HG03045 (cell line): ENCODE measurements at regions not wholly inside any gene's neighbourhood (a gene's known extent, or its start where the extent isn't known, plus 50 kb on each side); places are given as distances from the start of the nearest gene placed in this dataset.

ENCODE experiments used
- ATAC-seq: cut with Tn5 transposase; IDR thresholded peaks from one replicate; pipeline ENCODE4 v1.9.1; 2021; ENCODE audit warnings: mild to moderate bottlenecking, moderate library complexity; ENCODE audit not compliant: unreplicated experiment

DNA sequence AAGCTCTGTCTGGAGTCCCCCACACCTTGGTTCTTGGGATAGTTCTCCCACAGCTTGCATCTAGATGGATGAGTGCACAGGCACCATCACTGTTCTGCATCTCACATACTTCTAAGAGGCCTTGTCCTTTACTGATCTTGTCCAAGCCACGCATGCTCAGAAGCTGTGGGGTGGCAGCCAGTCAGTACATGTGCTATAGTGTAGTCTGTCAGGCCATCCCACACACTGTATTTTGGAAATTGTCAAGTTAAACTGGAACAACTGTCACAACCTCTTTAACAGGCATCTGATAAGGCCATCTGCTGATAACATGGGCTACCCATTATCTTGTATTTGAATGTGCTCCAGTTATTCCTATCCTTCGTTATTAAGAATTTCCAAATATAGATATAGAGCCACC lies 296.5 kb upstream of the AZI2 start:
- ATAC-seq = no peak

DNA sequence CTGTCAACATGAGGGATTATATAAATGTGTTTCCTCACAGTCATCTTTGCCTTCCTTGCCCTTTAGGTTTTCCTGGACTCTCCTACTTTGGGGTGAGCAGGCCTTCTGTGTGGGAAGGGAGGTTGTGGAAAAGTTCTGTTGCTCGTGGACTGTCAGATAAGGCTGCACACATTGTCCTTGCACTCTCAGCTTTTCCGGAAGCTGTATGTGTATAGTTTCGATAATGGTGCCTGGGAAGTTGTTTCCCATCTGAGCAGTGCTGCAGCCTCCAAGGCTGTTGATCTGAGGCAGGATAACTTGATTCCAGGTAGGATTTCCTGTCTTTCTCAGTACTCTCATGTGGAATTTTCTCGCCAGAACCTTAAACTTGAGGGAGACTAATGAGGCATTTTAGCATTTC lies 297.8 kb upstream of the AZI2 start:
- no peak for ATAC-seq

DNA sequence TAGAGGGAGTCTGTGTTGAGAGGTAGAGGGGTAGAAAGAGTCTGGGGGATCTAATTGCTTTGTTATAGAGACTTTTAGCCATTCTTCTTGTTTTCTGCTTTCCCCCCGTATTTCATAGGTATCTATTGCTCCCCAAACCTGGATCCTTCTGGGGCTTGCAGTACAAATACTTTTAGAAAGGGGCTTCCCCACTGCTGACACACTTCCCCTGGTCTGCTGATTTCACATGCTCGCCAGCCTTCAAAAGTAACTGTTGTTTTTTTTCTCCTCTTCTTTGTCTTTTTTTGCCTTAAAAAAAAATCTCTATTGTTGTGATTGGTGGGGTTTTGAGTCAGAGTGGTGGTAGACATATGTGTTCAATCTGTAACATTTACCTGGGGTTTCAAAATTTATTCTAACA lies 300.6 kb upstream of the AZI2 start:
- ATAC-seq = no peak

DNA sequence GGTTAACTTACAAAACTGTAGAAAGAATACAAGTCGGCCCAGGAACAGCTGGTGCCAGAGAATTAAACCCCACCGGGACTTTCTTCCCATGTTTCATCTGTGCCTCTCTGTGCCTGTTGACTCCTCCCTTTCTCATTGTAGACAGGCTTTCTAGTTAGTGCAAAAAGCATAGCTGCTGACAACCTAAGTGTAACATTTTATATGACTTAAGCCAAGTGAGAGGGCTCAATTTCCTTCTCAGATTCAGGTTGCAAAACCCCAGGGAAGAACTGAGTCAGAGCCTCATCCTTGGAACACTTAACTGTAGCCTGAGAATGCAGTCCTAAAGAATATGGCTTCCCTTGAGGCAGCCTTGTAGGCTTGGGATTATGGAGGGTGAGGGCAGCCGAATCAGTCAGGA lies 302.5 kb upstream of the AZI2 start:
- ATAC-seq = no peak

DNA sequence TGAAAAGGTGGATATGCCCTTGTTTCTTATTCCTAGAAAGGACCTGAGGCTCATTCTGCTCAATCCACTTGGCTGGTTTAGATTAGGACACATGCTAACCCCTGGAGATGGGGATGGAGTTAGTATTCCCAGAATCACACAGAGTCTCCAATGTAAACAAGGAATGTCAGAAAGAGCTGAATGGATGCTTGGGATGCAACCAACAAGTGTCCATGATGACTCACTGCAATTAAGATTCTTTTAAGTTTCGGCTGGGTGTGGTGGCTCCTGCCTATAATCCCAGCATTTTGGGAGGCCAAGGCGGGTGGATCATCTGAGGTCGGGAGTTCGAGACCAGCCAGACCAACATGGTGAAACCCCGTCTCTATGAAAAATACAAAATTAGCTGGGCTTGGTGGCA lies 315.5 kb upstream of the AZI2 start:
- ATAC-seq = no peak

DNA sequence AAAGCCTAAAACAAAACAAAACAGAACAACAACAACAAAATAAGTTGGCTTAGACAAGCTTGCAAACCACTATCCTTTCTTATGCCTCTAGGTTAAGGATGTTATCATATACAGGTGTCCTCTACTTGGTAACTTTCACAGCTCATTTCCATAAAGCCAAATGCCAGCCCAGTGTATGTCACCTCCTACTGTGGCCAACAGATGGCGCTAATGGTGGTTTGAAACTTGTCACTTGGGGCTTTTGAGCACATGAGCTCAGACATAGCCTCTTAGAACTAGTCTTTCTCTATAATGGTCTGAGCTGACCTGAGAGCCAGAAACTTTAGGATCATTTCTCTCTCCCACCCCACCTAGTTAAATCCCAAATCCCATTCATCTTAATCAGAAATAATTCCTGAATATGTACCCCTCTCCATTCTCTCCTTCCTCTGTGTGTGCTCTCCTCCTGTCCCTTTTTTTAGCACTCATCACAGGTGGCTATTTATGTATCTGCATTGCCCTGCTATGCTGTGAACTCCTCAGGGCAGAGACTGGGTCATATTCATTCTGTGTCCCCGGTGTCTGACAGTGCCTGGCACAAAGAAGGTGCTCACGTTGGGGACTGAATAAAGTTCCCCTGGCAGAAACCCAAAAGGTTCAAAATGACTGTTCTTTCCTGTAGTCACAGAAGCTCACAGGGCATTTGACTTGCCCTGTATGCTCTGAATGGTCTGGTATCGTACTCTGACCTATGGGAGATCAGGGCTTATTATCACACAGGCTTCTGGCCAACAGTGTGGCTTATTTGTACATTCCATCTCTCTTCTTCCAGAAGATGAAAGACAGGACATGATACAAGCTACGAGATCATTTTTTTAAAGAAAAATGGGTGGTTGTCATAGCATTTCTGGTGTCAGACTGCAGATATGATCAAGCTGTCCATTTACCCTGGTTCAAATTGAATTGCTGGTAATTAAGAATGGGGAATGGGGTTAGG lies 319.3 kb upstream of the AZI2 start:
- ATAC-seq = peak; percentile 92

DNA sequence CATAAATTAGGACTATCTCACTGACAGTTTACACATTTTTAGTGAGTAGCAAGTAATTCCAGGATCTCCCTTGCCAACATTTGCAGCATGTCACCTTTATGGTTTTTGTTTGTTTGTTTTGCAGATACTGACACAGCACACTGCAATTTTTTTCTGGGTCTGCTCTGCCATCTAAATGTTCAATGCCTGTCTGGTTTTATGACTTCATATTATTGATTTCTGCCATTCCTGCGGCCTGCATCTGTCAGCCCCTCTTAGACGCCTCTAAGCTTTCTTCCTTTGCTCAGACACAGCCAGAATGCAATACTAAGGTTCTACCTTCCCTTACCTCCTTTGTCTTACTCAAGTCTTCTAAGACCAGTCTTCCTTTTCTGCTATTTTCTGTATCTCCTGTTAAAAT lies 321.2 kb upstream of the AZI2 start:
- no peak for ATAC-seq

DNA sequence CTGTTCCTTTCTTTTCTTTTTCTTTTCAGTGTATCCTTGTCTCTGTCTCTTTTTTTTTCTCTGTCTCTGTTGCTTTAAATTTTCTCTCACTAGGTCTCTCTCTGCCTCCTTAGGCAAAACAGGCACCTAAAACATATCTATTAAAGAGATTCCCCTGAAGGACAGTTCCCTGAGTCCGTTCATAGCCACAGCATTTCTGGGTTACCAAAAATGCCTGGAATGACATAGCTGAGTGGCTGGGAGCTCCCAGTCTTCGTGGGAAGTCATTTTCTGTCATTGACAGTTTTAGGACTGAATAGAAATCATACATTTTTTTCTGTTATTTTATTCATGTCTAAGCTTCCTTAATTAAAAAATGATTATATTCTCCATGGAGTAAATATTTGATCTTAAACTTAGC lies 323.8 kb upstream of the AZI2 start:
- no peak for ATAC-seq

DNA sequence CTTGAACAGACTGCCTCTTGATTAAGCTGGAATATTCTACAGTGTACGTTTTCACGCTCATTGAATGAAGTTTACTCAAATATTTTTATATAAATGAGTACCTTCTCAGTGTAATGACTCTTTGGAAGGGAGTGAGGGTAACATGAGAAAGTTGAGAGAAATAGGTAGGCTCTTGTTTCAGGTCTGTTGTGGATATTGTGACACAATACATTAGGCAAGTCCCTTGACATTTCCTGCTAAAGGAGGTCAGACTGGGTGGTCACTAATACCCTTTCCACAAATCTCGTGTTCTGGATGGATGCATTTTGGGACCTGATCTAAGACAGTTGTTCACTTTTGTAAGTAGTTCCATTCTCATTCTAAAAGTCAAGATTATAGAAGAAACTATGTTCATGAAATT lies 324.8 kb upstream of the AZI2 start:
- ATAC-seq = no peak

DNA sequence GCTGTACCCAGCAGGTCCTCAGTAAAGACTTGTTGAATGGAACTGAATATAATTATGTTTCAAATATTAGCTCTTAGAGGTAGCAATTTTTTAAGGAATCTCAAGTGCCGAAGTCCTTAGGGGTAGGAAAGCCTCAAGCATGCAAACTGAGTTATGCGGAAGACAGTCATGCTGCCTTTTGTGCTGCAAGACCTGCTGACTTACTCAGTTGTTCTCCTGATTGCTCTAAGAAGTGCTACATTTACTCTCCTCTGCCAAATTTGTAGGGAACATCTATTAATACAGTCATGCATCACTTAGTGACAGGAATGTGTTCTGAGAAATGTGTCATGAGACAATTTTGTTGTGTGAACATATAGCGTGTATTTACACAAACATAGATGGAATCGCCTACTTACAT lies 325.6 kb upstream of the AZI2 start:
- no peak for ATAC-seq

DNA sequence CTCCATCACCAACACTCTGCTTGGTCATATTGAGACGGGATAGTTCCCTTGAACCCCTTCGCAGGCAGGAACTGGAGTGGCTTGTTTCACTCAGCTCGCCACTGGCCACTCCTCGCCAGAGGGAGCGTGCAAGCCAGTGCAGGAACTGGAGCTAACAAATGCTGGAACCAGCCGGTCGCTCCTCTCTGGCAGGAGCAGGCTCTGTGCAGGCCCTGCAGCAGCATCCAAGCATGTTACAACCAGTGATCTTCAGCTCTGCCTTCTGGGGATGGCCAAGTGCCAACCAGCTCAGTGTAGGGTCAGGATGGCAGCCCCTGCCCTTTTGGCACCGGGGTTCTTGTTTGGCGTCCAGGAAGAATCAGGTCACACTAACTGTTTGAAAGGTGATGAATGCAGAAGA lies 329.0 kb upstream of the AZI2 start:
- no peak for ATAC-seq

DNA sequence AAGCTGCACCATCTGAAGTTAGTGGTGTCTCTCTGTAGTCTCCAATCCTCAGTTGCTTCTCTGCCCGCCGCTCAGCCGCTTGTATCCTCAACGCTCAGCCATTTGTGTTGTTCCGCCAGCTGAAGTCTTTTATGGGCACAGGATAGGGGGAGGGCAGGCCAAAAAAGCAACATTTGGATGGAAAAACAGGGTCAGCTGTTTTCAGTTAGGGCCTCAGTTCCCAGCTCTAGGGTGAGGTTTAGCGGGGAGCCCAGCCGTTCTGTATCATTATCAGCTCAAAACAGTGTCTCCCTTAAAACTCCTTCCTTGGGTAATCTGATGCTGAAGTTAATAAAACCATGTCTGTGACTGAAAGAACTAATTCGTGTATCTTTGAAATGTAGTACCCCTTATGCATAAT lies 329.5 kb upstream of the AZI2 start:
- no peak for ATAC-seq

DNA sequence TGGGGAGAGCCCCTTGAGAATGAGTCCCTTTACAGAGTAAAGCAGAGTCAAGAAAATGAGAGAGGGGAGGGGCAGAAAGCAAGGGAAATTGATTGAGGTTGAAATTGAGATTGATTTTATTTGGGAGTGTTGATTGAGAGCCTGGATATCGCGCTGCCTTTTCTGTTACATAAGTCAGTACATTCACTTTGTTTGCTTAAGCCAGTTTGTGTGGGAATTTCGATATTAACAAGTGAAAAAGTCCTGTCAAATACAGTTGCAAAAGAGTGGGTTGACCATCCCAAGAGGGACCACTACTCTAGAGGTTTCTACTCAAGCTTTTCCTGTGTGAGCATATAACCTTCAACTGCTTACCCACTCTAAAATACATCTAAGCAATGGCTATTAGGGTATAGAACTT lies 331.4 kb upstream of the AZI2 start:
- no peak for ATAC-seq

DNA sequence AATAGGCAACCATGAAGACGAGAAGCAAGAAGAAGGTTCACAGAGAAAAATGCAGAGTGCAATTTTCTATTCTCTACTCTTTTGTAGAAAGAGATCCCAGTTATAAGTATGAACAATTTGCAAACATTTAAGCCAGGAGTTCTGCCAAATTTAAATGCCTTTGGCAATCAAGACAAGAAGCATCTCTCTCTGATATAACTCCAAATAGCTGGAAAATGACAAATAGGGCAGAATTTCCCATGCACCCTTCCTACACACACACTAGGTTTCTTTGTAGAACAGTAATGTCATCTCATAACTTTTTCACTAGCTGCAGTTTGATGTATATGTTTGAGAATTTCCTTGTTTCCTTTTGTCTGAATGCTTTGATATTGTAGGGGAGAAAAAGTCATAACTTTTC lies 333.5 kb upstream of the AZI2 start:
- no peak for ATAC-seq

DNA sequence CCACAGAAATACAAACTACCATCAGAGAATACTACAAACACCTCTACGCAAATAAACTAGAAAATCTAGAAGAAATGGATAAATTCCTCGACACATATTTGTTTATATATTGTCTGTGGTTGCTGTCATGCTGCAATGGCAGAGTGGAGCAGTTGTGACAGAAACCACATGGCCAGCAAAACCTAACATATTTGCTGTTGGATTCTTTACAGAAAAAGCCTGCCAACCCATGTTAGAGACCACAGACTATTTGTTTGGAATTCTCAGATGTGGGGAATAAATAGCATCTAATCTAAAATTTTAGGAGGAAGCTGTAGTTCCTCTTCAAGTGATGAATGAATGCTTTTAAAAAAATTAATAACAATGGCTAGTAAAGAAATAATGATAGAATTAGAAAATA lies 341.6 kb upstream of the AZI2 start:
- no peak for ATAC-seq

DNA sequence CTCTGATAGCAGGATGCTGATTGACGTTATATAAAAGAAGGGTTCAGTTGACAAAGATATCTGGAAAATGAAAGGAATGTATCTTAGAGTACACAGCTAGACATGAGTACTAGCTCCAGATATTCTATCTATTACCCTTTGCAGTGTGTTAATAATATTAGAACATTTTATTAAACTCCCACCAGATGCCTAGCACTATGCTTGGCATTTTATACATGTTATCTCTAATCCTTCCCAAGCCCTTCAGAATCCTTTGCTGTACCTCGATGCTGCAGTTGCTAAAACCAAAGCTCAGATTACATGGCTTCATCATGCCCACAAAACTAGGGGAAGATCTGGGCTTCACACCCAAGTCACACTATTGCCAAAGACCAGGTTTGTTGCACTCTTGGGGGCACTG lies 350.1 kb upstream of the AZI2 start:
- ATAC-seq = no peak

DNA sequence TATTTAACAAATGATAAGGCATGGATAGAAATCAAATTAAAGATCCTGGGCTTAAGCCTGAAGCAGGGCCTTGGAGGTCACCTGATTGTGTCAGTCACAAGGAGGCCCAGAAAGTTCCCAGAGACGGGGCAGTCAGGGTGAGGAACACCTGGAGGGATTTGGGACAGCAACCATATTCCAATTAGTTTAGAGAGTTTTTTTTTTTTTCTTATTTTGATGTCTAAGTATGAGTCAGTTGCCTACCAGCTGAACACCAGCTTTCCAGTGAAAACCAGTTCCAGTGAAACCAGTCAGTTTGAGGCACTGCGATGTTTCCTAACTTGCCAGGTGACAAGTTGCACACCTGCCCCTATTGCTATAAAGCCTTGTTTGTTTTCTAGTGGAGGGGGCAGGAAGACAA lies 350.7 kb upstream of the AZI2 start:
- no peak for ATAC-seq

DNA sequence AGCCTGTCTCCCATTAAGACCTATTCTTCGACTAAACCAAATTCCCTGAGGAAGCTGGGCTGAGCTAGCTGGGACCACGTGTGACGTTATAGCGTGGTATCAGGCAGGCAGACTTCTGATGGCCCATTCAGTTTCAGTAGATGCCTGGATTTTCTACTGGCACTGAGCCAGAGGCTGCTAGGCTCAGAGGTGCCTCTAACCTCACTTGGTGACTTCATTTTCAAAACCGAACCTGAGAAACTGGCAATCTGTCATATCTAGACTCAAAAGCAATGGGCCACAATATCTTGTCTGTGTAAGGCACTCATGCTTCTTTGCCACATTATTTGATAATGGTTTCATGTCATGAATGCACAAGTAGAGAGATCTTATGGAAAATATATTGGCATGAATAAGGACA lies 352.1 kb upstream of the AZI2 start:
- ATAC-seq = no peak

DNA sequence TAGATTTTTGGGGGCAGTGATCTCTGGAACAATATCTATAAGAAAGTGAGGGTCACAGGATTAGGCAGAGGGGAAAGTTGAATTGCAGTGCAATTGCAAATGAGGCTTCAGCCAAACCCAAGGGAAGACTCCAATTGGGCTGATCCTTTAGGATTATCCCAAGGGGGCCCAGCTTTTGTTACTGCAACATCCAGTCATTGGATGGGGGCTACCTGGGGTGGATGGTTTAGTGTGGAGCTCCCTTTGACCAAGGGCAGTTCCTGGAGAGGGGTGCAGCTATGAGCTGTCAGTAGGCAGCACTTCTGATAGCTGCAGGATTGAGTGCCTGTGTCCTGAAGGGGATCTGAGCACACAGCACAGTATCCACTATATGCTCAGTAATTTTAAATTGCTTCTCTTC lies 355.2 kb upstream of the AZI2 start:
- ATAC-seq = no peak

DNA sequence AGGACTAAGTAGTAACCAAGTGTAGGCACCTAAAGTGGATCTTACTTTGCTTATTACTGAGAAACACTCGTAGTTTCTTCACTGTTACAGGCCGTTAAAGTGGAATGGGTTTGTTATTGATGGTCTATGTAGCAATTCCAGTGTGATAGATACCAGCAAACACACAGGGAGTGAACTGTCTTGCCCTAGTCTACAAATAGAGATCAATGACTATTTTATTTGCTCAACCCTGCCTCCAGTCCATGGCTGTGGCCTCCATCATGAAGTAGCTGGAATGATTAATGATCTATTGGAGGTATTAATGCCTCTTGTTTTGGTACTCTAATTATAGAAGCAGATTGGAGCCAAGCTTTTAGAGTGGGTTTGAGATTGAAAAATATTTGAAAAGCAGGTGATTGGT lies 362.7 kb upstream of the AZI2 start:
- no peak for ATAC-seq

DNA sequence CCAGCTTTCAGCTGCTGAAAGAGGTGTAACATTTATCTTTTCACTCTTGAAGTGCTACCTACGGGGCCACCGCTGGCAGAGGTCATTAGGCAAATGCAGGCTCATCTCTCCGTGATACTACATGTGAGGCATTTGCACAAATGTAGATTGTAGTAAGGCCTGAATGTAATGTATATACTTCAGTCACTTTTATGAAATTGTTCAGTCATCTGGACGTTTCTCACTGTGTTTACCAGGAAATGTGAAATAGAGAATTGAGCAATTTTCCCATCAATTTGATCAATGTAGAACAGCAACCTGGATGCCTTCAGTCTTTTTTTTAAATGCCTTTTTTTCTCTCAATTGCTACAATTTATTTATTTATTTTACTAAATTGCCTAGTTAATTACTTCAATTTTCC lies 368.3 kb upstream of the AZI2 start:
- no peak for ATAC-seq

DNA sequence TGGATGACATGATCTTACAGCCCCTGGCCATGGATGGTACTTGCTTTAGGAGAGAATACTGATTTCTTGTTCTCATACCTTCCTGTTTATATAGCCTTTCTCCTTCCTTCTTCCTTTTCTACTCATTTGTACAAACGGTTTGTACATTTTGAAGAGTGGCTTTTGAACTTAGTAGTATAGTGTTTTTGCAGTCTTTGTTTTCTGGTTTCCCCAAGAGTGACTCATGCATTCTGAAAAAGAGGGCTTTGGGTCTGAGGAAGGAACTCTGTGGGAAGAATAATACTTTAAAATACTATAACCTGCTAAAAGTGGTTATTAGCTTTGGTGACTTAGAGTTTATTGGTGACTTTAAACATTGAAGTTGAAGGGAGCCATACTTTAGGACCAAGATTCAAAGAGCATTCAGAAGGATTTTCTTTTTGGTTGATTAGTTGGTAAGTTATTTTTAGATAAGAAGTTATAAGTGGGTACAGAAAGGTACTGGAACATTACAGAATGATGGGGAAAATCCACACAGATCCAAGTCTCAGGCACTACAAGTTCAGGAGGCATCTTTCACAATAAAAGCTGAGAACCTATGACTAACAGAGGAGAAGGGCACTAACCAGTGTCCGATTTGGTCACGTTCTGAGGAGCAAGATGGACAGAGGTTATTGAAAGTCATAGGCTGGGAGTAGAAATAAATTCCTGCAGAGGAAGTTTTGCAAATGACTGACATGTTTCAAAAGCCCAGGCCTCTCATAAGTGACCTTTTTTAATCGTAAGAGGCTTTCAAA lies 369.6 kb upstream of the AZI2 start:
- ATAC-seq = no peak
